ENCODE measurements at regions not wholly inside any gene's neighbourhood (a gene's known extent, or its start where the extent isn't known, plus 50 kb on each side); places are given as distances from the start of the nearest gene placed in this dataset.

GRCh38 chr2:234218266-234219045 lies 168.0 kb downstream of the SPP2 start:
- H3K27ac ChIP-seq (ENCODE audit: low read depth, low read length) = no peak overlapping the region
- ATAC-seq (no peak), DNase-seq (ENCODE audit: low read depth, low spot score) (no peak)
- no peak overlapping the region for H3K4me3 ChIP-seq (replicated peaks in 1 of 2; ENCODE audit: low read depth in 1 of 2, low read length in 2 of 2)
- H3K79me2 ChIP-seq (ENCODE audit: insufficient read depth, low read length) = no peaks in the 10 kb centered on the region
- CTCF ChIA-PET = interaction anchor here (0.7 kb wide), 1 partner anchor 40 kb away, joined by 3 read pairs; no protein-coding TSS in a partner anchor
- H3K4me1 ChIP-seq (ENCODE audit: control insufficient read depth in 1 of 2, insufficient read depth in 2 of 2, low read length in 2 of 2) = no peaks in the 10 kb centered on the region
- H3K9me2 ChIP-seq (ENCODE audit: insufficient read depth) = no peaks in the 10 kb centered on the region
- BruUV-seq (replicated peaks) = no TSS peak
- no peak overlapping the region for H2AFZ ChIP-seq (ENCODE audit: low read depth, low read length, poor library complexity, severe bottlenecking)
- H3K9ac ChIP-seq (ENCODE audit: low read length) = no peak overlapping the region
- intact Hi-C loops (cut with micrococcal nuclease) = no loop called here
- H3K36me3 ChIP-seq (ENCODE audit: control insufficient read depth in 1 of 2, insufficient read depth in 2 of 2, low read length in 2 of 2) = no peaks in the 10 kb centered on the region
- no peak overlapping the region for H3K4me2 ChIP-seq (ENCODE audit: low read length)
- no peaks in the 10 kb centered on the region for H3K9me3 ChIP-seq (ENCODE audit: control insufficient read depth in 1 of 2, insufficient read depth in 1 of 2, low read depth in 1 of 2, low read length in 2 of 2)
- POLR2A ChIA-PET = interaction anchor here (0.6 to 0.7 kb wide), 2 partner anchors 9 to 48 kb away, joined by 3 read pairs; no protein-coding TSS in a partner anchor
- no peaks in the 10 kb centered on the region for H4K20me1 ChIP-seq (ENCODE audit: insufficient read depth)
- TF ChIP-seq ZFX (IDR thresholded peaks at IDR 0.05) (no peak), EZH2 (IDR thresholded peaks at IDR 0.05) (no peak), POLR2A (IDR thresholded peaks at IDR 0.05; ENCODE audit: borderline replicate concordance, extremely low read depth, insufficient read depth, insufficient read length) (no peak), JUND (IDR thresholded peaks at IDR 0.05) (no peak), SRF (IDR thresholded peaks at IDR 0.05; ENCODE audit: low read depth) (no peak), SIN3A (IDR thresholded peaks at IDR 0.05; ENCODE audit: low read depth) (no peak)
- H3K27me3 ChIP-seq (ENCODE audit: insufficient read depth, low read length) = no peaks in the 10 kb centered on the region; the same call in 1 of the 2 replicates
- RAD21 ChIA-PET (ENCODE audit: low non-redundant PET in 1 of 2, low total read pairs in 2 of 2, uncharacterized antibody in 2 of 2, unreplicated experiment in 2 of 2) = interaction anchor here in 1 of 2 experiments (0.6 kb wide), 1 partner anchor 285 kb away, joined by 3 read pairs; no protein-coding TSS in a partner anchor

DNA sequence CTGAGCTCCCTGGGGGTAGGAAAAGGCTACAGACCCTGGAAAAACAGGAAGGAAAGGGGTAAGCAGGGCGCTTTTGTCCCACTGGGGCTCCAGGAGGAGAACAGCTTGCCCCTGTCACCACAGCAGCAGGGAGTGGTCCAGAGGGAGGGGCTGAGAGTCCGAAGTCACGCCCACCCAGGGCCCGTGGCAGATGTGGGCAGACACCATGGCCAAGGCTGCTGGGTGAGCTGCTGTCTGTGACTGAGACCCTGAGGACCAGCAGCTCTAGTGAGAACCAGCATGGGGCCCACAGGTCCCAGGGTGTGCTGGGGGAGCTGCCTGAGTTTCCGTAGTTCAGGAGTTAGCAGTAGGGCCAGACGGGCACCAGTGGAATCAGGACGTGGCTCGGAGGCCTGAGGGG lies 162.0 kb downstream of the SPP2 start:
- no peaks in the 10 kb centered on the region for H4K20me1 ChIP-seq (ENCODE audit: insufficient read depth)
- intact Hi-C loops (cut with micrococcal nuclease) = no loop called here
- H3K4me3 ChIP-seq (replicated peaks in 1 of 2; ENCODE audit: low read depth in 1 of 2, low read length in 2 of 2) = no peak overlapping the region
- no peaks in the 10 kb centered on the region for H3K4me1 ChIP-seq (ENCODE audit: control insufficient read depth in 1 of 2, insufficient read depth in 2 of 2, low read length in 2 of 2)
- no peaks in the 10 kb centered on the region for H3K27me3 ChIP-seq (ENCODE audit: insufficient read depth, low read length)
- no peak overlapping the region for H3K4me2 ChIP-seq (ENCODE audit: low read length)
- DNase-seq (ENCODE audit: low read depth, low spot score) (no peak), ATAC-seq (no peak)
- no TSS peak for BruUV-seq (replicated peaks)
- H3K9me3 ChIP-seq (ENCODE audit: control insufficient read depth in 1 of 2, insufficient read depth in 1 of 2, low read depth in 1 of 2, low read length in 2 of 2) = no peaks in the 10 kb centered on the region
- ChIA-PET POLR2A (interaction anchor here (1.5 kb wide), 1 partner anchor 9 kb away, joined by 4 read pairs; no protein-coding TSS in a partner anchor), CTCF (no interaction called here), RAD21 (ENCODE audit: low non-redundant PET in 1 of 2, low total read pairs in 2 of 2, uncharacterized antibody in 2 of 2, unreplicated experiment in 2 of 2) (no interaction called here)
- H3K9ac ChIP-seq (ENCODE audit: low read length) = no peak overlapping the region
- no peaks in the 10 kb centered on the region for H3K9me2 ChIP-seq (ENCODE audit: insufficient read depth)
- H3K27ac ChIP-seq (ENCODE audit: low read depth, low read length) = no peak overlapping the region
- H2AFZ ChIP-seq (ENCODE audit: low read depth, low read length, poor library complexity, severe bottlenecking) = no peak overlapping the region
- TF ChIP-seq, protein P1, sequence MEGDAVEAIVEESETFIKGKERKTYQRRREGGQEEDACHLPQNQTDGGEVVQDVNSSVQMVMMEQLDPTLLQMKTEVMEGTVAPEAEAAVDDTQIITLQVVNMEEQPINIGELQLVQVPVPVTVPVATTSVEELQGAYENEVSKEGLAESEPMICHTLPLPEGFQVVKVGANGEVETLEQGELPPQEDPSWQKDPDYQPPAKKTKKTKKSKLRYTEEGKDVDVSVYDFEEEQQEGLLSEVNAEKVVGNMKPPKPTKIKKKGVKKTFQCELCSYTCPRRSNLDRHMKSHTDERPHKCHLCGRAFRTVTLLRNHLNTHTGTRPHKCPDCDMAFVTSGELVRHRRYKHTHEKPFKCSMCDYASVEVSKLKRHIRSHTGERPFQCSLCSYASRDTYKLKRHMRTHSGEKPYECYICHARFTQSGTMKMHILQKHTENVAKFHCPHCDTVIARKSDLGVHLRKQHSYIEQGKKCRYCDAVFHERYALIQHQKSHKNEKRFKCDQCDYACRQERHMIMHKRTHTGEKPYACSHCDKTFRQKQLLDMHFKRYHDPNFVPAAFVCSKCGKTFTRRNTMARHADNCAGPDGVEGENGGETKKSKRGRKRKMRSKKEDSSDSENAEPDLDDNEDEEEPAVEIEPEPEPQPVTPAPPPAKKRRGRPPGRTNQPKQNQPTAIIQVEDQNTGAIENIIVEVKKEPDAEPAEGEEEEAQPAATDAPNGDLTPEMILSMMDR (IDR thresholded peaks at IDR 0.05 in 2 of 3, conservative IDR thresholded peaks at IDR 0.05 in 1 of 3; ENCODE audit: borderline replicate concordance in 1 of 3, insufficient read depth in 1 of 3, low read depth in 2 of 3, low read length in 2 of 3) = no peak
- H3K36me3 ChIP-seq (ENCODE audit: control insufficient read depth in 1 of 2, insufficient read depth in 2 of 2, low read length in 2 of 2) = no peaks in the 10 kb centered on the region
- no peaks in the 10 kb centered on the region for H3K79me2 ChIP-seq (ENCODE audit: insufficient read depth, low read length)

All from HCT116 (cell line).